OCI-LY3 (cell line): ENCODE measurements at regions not wholly inside any gene's neighbourhood (a gene's known extent, or its start where the extent isn't known, plus 50 kb on each side); places are given as distances from the start of the nearest gene placed in this dataset.

ENCODE experiments used
- H2AFZ ChIP-seq: fragments of 200-600, 300-600 bp; shearing (Covaris generic); 2 replicates; pipeline ENCODE4 v1.6.0; 2014; ENCODE audit warnings: antibody characterized with exemption, low read depth, low read length
- H3K27ac ChIP-seq: fragments of 200-600, 300-600 bp; sonication (generic); 2 replicates; pipeline ENCODE4 v1.5.1; 2014; ENCODE audit warnings: mild to moderate bottlenecking, low read length, moderate library complexity, mixed read lengths
- H3K27me3 ChIP-seq: fragments of 200-600, 300-600 bp; sonication (generic); 2 replicates; pipeline ENCODE4 v1.6.1; 2014; ENCODE audit warnings: low read depth, low read length, mixed read lengths
- H3K36me3 ChIP-seq: fragments of 200-600, 300-600 bp; sonication (generic); replicated peaks from 2 replicates; pipeline ENCODE3; 2014; ENCODE audit warnings: low read depth, low read length, mixed read lengths
- H3K4me1 ChIP-seq: fragments of 300-600, 200-600 bp; sonication (generic); 2 replicates; pipeline ENCODE4 v1.6.1; 2014; ENCODE audit warnings: low read length, mixed read lengths
- H3K4me2 ChIP-seq: fragments of 200-600, 300-600 bp; sonication (generic); 2 replicates; pipeline ENCODE4 v1.6.1; 2014; ENCODE audit warnings: low read length, mixed read lengths
- H3K4me3 ChIP-seq: fragments of 300-600, 200-600 bp; sonication (generic); 2 replicates; pipeline ENCODE4 v1.5.1; 2014; ENCODE audit warnings: antibody characterized with exemption, mild to moderate bottlenecking, low read length, moderate library complexity
- H3K79me2 ChIP-seq: fragments of 300-600, 200-600 bp; shearing (Covaris generic); 2 replicates; pipeline ENCODE4 v1.6.1; 2014; ENCODE audit warnings: mild to moderate bottlenecking, low read length, mixed read lengths
- H3K9ac ChIP-seq: fragments of 300-600, 200-600 bp; shearing (Covaris generic); 2 replicates; pipeline ENCODE4 v1.6.0; 2014; ENCODE audit warnings: mild to moderate bottlenecking, low read length, moderate library complexity
- H3K9me3 ChIP-seq: fragments of 200-600, 300-600 bp; shearing (Covaris generic); 2 replicates; pipeline ENCODE4 v1.6.1; 2014; ENCODE audit warnings: low read length, mixed read lengths; ENCODE audit not compliant: insufficient read depth
- H4K20me1 ChIP-seq: fragments of 200-600, 300-600 bp; sonication (generic); 2 replicates; pipeline ENCODE4 v1.6.1; 2016; ENCODE audit warnings: low read length, mixed read lengths; ENCODE audit not compliant: insufficient read depth
- EZH2phosphoT487 ChIP-seq: fragments of 200-600 bp; shearing (Covaris generic); IDR thresholded peaks from 2 replicates; pipeline ENCODE4 v1.6.1; 2018; ENCODE audit warnings: antibody characterized with exemption, mixed run types, low read depth
- TF ChIP-seq, protein P1 (sequence below): fragments of 200-600, 300-600 bp; sonication (generic); IDR thresholded peaks from 2 replicates; pipeline ENCODE4 v1.5.1; 2014; ENCODE audit warnings: antibody characterized with exemption, low read length, low read depth

DNA sequence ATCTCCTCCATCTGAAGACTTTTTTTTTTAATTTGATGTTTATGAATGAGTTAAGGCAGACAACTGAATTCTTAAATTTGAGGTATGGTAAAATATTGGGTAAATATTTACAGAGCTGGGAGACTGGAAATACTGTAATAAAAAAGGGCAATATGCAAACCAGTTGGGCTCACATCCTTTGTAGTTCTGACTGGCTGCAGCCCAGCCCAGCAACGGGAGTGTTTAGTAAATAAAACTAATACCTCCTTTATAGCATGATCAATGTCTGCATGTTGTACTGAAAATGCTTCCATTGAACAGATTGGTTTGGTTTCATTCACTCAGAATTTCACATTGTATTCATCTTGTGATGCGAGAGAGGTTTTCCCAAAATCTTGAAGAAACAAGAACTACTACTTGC lies 365.0 kb downstream of the DMRT2 start:
- TF ChIP-seq EZH2phosphoT487 = no peak
- Histone ChIP-seq H3K27me3 (no peaks in the 10 kb centered on the region), H4K20me1 (no peaks in the 10 kb centered on the region), H3K4me3 (no peak overlapping the region), H2AFZ (no peak overlapping the region), H3K9ac (no peak overlapping the region), H3K9me3 (no peaks in the 10 kb centered on the region), H3K27ac (no peak overlapping the region), H3K4me2 (no peak overlapping the region), H3K4me1 (no peaks in the 10 kb centered on the region), H3K79me2 (no peaks in the 10 kb centered on the region), H3K36me3 (no peaks in the 10 kb centered on the region)

DNA sequence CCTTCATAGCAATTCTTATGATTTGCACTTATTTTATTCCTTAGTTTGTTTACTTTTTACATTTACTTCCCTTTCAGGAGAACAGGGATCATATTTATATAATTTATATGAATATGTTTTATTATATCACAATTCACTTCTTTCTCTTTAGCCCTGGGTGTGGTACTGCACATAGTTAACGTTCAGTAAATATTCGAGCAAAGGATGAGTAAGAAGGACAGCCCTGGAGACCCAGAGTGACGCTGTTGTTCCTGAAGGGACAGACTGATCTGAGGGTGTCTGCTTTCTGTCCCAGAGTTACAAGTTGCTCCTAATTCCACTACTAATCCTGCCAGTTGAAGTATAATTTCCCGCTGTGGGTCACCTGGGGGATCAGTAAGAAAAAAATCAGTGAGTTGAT lies 366.1 kb downstream of the DMRT2 start:
- Histone ChIP-seq H3K27ac (no peak overlapping the region), H3K4me2 (no peak overlapping the region), H3K27me3 (no peaks in the 10 kb centered on the region), H3K4me3 (no peak overlapping the region), H2AFZ (no peak overlapping the region), H3K9me3 (no peaks in the 10 kb centered on the region), H4K20me1 (no peaks in the 10 kb centered on the region), H3K9ac (no peak overlapping the region), H3K4me1 (no peaks in the 10 kb centered on the region), H3K36me3 (no peaks in the 10 kb centered on the region), H3K79me2 (no peaks in the 10 kb centered on the region)
- no peak for TF ChIP-seq EZH2phosphoT487
- TF ChIP-seq, protein P1, sequence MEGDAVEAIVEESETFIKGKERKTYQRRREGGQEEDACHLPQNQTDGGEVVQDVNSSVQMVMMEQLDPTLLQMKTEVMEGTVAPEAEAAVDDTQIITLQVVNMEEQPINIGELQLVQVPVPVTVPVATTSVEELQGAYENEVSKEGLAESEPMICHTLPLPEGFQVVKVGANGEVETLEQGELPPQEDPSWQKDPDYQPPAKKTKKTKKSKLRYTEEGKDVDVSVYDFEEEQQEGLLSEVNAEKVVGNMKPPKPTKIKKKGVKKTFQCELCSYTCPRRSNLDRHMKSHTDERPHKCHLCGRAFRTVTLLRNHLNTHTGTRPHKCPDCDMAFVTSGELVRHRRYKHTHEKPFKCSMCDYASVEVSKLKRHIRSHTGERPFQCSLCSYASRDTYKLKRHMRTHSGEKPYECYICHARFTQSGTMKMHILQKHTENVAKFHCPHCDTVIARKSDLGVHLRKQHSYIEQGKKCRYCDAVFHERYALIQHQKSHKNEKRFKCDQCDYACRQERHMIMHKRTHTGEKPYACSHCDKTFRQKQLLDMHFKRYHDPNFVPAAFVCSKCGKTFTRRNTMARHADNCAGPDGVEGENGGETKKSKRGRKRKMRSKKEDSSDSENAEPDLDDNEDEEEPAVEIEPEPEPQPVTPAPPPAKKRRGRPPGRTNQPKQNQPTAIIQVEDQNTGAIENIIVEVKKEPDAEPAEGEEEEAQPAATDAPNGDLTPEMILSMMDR = no peak

DNA sequence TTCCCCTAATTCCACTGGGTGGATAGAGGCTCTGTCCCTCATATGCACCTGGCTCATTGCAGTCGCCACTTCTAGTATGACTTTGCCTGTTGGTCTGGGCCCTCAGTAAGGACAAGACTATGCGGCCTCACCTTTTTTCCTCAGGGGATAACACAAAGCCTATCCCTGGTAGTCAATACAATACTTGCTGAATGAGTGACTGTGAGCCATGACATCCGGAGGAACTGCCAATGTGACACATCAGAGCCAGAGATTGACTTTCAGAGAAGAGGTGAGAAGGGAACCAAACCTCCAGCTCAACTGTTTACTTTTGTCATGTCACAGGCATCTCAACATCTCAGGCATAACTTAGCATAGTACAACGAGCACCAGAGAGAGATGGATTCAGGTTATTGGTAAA lies 371.3 kb downstream of the DMRT2 start:
- Histone ChIP-seq H3K4me2 (no peak overlapping the region), H3K4me3 (no peak overlapping the region), H3K79me2 (no peaks in the 10 kb centered on the region), H3K36me3 (no peaks in the 10 kb centered on the region), H3K4me1 (no peaks in the 10 kb centered on the region), H3K27me3 (no peaks in the 10 kb centered on the region), H3K27ac (no peak overlapping the region), H3K9me3 (0 out of 2 replicates have a peak, but pooled peaks cover 4% of the 10 kb centered on the region), H2AFZ (no peak overlapping the region), H4K20me1 (no peaks in the 10 kb centered on the region), H3K9ac (no peak overlapping the region)
- no peak for TF ChIP-seq EZH2phosphoT487
- TF ChIP-seq, protein P1 = no peak

DNA sequence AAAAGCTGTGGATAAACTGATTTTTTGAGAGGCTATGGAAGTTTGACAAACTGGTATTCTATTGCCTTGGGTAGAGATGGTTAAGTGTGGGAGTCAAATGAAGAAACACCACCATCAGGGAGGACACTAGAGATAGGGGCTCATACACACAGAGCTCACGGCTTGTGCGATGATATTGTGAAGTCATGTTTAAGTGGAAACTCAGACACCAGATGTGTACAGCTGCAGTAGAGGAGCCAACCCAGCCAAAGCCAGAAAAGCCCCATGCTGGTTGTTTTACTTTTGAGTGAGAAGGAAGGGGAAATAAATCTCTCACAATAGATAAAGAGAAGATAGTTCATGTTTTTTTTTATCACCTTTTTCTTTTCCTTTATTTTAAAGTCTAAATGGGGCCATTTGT lies 377.7 kb downstream of the DMRT2 start:
- Histone ChIP-seq H3K4me1 (no peaks in the 10 kb centered on the region), H2AFZ (no peak overlapping the region), H3K9ac (no peak overlapping the region), H3K79me2 (no peaks in the 10 kb centered on the region), H3K4me2 (no peak overlapping the region), H3K27ac (no peak overlapping the region), H3K9me3 (0 out of 2 replicates have a peak, but pooled peaks cover 4% of the 10 kb centered on the region), H3K4me3 (no peak overlapping the region), H4K20me1 (no peaks in the 10 kb centered on the region), H3K36me3 (no peaks in the 10 kb centered on the region), H3K27me3 (no peaks in the 10 kb centered on the region)
- TF ChIP-seq, protein P1 = no peak
- no peak for TF ChIP-seq EZH2phosphoT487

DNA sequence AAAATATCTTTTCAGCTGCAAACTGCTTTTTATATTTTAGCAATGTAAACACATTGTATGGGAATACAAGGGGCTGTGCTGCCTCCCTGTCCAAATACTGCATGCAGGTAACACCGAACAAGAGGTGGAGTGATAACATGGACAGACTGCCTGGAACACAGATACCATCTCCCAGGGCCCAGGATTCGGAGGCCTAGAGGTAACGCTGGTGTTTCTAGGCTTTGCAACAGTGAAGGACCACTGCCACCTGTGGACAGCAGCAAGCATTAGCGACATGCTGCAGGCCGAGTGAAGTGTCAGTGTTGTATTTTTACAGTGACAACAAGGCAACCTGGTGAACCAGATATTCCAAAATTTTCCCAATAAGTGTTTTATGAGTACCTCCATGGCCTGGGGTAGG lies 379.1 kb downstream of the DMRT2 start:
- Histone ChIP-seq H4K20me1 (no peaks in the 10 kb centered on the region), H3K4me2 (no peak overlapping the region), H2AFZ (no peak overlapping the region), H3K27me3 (no peaks in the 10 kb centered on the region), H3K79me2 (no peaks in the 10 kb centered on the region), H3K4me1 (no peaks in the 10 kb centered on the region), H3K4me3 (no peak overlapping the region), H3K9me3 (0 out of 2 replicates have a peak, but pooled peaks cover 4% of the 10 kb centered on the region), H3K36me3 (no peaks in the 10 kb centered on the region), H3K27ac (no peak overlapping the region), H3K9ac (no peak overlapping the region)
- TF ChIP-seq, protein P1 = peak; percentile 59
- TF ChIP-seq EZH2phosphoT487 = no peak
